ENCODE measurements at regions not wholly inside any gene's neighbourhood (a gene's known extent, or its start where the extent isn't known, plus 50 kb on each side); places are given as distances from the start of the nearest gene placed in this dataset.

- SMC1A ChIA-PET (ENCODE audit: uncharacterized antibody, unreplicated experiment) = no interaction called here
- in situ Hi-C loops (cut with MboI) = no loop called here
- no peak for TF ChIP-seq ZSCAN29 (IDR thresholded peaks at IDR 0.05)
- TF ChIP-seq PKNOX1 (IDR thresholded peaks at IDR 0.05) = no peak
- no peak for TF ChIP-seq IKZF1 (conservative IDR thresholded peaks at IDR 0.05)
- TF ChIP-seq NFYA (IDR thresholded peaks at IDR 0.05; ENCODE audit: borderline replicate concordance, low read depth, low read length) = no peak
- no peak for TF ChIP-seq HCFC1 (IDR thresholded peaks at IDR 0.05; ENCODE audit: low read length)
- intact Hi-C loops (cut with micrococcal nuclease; ENCODE audit: unreplicated experiment) = no loop called here
- Histone ChIP-seq H2AFZ (ENCODE audit: control insufficient read depth, low read depth, low read length) (no peak overlapping the region), H3K36me3 (ENCODE audit: control insufficient read depth in 2 of 2, insufficient read depth in 2 of 2, low read length in 1 of 2) (no peaks in the 10 kb centered on the region), H3K79me2 (ENCODE audit: control insufficient read depth, insufficient read depth, low read length) (no peaks in the 10 kb centered on the region), H3K4me2 (ENCODE audit: control insufficient read depth, insufficient read depth) (no peak overlapping the region), H3K9ac (ENCODE audit: control insufficient read depth, insufficient read depth, low read length) (no peak overlapping the region), H3K4me1 (ENCODE audit: control insufficient read depth, insufficient read depth, low read length) (0 out of 2 replicates have a peak, but pooled peaks cover 5% of the 10 kb centered on the region), H3K9me3 (replicated peaks; ENCODE audit: control insufficient read depth, insufficient read depth, low read length) (no peaks in the 10 kb centered on the region), H3K4me3 (no peak overlapping the region), H3K27me3 (replicated peaks in 1 of 2; ENCODE audit: control insufficient read depth in 2 of 2, insufficient read depth in 2 of 2, low read length in 1 of 2) (peaks cover 0 to 6% of the 10 kb centered on the region in 2 experiments; a peak in 1 of 4 replicates), H4K20me1 (ENCODE audit: control insufficient read depth, insufficient read depth) (no peaks in the 10 kb centered on the region), H3K27ac (ENCODE audit: control insufficient read depth, insufficient read depth) (no peak overlapping the region)
- DNase-seq (ENCODE audit: low read depth, low spot score) (no peak), FAIRE-seq (no peak), ATAC-seq (no peak)
- 23% methylated on average over 4 of the region's 4 CpGs for WGBS (ENCODE audit: insufficient coverage, insufficient replicate concordance, low lambda C conversion rate, missing lambda C conversion rate)
- RAD21 ChIA-PET (ENCODE audit: unreplicated experiment) = no interaction called here
- CTCF ChIA-PET = interaction anchor here (1.1 kb wide), 1 partner anchor 237 kb away, joined by 4 read pairs; no protein-coding TSS in a partner anchor
- no TSS peak for BruUV-seq (replicated peaks)
- POLR2A ChIA-PET = no interaction called here
These were observed 150.7 kb downstream of the FOXB1 start for GRCh38 chr15:60154764-60155325.

GRCh38 chr15:60155661-60156060 lies 151.6 kb downstream of the FOXB1 start:
- WGBS (ENCODE audit: insufficient coverage, insufficient replicate concordance, low lambda C conversion rate, missing lambda C conversion rate) = 2% methylated on average over 3 of the region's 3 CpGs
- peak; percentile 38 for FAIRE-seq
- H3K4me3 ChIP-seq = no peak overlapping the region
- no peak overlapping the region for H3K4me2 ChIP-seq (ENCODE audit: control insufficient read depth, insufficient read depth)
- ChIA-PET RAD21 (ENCODE audit: unreplicated experiment) (no interaction called here), CTCF (interaction anchor here (0.5 to 1.1 kb wide), 2 partner anchors 238 to 465 kb away, joined by 3 to 4 read pairs; no protein-coding TSS in a partner anchor), SMC1A (ENCODE audit: uncharacterized antibody, unreplicated experiment) (interaction anchor here (0.9 kb wide), 1 partner anchor 102 kb away, joined by 3 read pairs; no protein-coding TSS in a partner anchor), POLR2A (no interaction called here)
- no peaks in the 10 kb centered on the region for H4K20me1 ChIP-seq (ENCODE audit: control insufficient read depth, insufficient read depth)
- H2AFZ ChIP-seq (ENCODE audit: control insufficient read depth, low read depth, low read length) = no peak overlapping the region
- no peaks in the 10 kb centered on the region for H3K9me3 ChIP-seq (replicated peaks; ENCODE audit: control insufficient read depth, insufficient read depth, low read length)
- DNase-seq (ENCODE audit: low read depth, low spot score) = no peak
- no peaks in the 10 kb centered on the region for H3K79me2 ChIP-seq (ENCODE audit: control insufficient read depth, insufficient read depth, low read length)
- no peak overlapping the region for H3K9ac ChIP-seq (ENCODE audit: control insufficient read depth, insufficient read depth, low read length)
- H3K27ac ChIP-seq (ENCODE audit: control insufficient read depth, insufficient read depth) = no peak overlapping the region
- in situ Hi-C loops (cut with MboI) (no loop called here), intact Hi-C loops (cut with micrococcal nuclease; ENCODE audit: unreplicated experiment) (no loop called here)
- BruUV-seq (replicated peaks) = no TSS peak
- 0 out of 2 replicates have a peak, but pooled peaks cover 5% of the 10 kb centered on the region for H3K4me1 ChIP-seq (ENCODE audit: control insufficient read depth, insufficient read depth, low read length)
- no peaks in the 10 kb centered on the region for H3K36me3 ChIP-seq (ENCODE audit: control insufficient read depth in 2 of 2, insufficient read depth in 2 of 2, low read length in 1 of 2)
- peaks cover 0 to 2% of the 10 kb centered on the region in 2 experiments; a peak in 1 of 4 replicates for H3K27me3 ChIP-seq (replicated peaks in 1 of 2; ENCODE audit: control insufficient read depth in 2 of 2, insufficient read depth in 2 of 2, low read length in 1 of 2)
- ATAC-seq = no peak
- TF ChIP-seq HDAC2 (IDR thresholded peaks at IDR 0.05) (no peak), RUNX3 (IDR thresholded peaks at IDR 0.05; ENCODE audit: low read length) (0 out of 2 replicates have a peak, but pooled peaks have one; percentile 9), JUNB (IDR thresholded peaks at IDR 0.05) (peak; percentile 43; the same call in 1 of the 2 replicates), RELB (IDR thresholded peaks at IDR 0.05; ENCODE audit: low read depth) (no peak)

Data from GM12878 (cell line).